Globus pallidus (tissue), 1 donor: ENCODE measurements at regions not wholly inside any gene's neighbourhood (a gene's known extent, or its start where the extent isn't known, plus 50 kb on each side); places are given as distances from the start of the nearest gene placed in this dataset.

Experiments used
- DNase-seq: peaks from one replicate; pipeline ENCODE4 v3.0.0-alpha.2; 2015; ENCODE audit warnings: low spot score

DNA sequence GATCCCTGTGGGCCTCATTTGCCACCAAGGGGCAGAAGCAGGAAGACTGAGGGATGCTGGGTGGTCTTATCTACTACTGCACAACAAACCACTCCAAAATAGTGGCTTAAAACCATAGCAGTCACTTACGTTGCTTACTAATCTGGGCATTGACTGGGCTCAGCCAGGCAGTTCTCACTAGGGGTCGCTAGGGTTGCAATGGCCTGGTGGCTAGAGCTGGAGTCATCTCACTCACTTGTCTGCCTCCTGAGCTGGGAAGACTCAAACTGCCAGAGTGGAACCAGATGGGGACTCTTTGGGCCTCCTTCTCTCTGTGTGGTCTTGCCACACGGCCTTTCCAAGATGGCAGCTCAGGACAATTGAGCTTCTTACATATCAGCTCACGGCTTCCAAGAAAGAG is 216.3 kb upstream of the BCOR start:
- DNase-seq = peak; percentile 41

GRCh38 chrX:40313269-40313668 is 215.5 kb upstream of the BCOR start:
- DNase-seq = no peak

DNA sequence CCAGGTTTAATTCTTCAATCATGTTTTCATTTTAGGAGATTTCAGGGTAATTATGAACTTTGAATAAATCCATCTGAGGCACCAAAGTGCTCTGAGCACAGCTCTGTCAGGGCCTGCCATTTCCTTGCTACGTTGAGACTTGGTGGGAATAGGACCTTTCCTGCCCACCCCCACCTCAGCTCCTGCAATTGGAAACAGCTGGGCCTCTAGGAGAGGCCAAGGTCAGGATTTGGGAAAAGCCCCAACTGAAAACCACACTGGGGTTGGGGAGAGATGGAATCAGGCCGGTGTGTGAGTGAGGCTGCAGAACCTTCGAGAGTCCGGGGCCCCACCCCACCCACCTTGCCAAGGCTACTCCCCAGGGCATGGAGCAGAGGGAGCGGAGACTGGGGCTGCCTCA is 212.7 kb upstream of the BCOR start:
- DNase-seq = no peak

GRCh38 chrX:40310016-40310415 is 212.3 kb upstream of the BCOR start:
- no peak for DNase-seq

DNA sequence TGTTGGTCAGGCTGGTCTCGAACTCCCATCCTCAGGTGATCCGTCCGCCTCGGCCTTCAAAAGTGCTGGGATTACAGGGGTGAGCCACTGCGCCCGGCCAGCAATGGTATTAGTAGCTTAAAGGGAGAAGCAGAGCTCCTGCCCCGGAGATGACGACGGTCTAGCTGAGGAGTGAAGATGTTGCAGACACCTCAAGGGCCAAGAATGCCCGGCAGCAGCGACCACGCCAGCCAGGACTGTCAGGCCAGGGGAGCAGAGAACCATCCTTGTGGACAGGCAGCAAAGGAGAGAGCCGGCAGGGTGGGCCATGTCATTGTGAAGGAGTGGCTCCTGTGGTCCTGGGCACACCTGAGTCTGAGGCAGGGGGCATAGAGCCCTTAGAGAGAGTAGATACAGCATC is 210.1 kb upstream of the BCOR start:
- no peak for DNase-seq

- no peak for DNase-seq
Measured at GRCh38 chrX:40304115-40304514, 206.4 kb upstream of the BCOR start.

DNA sequence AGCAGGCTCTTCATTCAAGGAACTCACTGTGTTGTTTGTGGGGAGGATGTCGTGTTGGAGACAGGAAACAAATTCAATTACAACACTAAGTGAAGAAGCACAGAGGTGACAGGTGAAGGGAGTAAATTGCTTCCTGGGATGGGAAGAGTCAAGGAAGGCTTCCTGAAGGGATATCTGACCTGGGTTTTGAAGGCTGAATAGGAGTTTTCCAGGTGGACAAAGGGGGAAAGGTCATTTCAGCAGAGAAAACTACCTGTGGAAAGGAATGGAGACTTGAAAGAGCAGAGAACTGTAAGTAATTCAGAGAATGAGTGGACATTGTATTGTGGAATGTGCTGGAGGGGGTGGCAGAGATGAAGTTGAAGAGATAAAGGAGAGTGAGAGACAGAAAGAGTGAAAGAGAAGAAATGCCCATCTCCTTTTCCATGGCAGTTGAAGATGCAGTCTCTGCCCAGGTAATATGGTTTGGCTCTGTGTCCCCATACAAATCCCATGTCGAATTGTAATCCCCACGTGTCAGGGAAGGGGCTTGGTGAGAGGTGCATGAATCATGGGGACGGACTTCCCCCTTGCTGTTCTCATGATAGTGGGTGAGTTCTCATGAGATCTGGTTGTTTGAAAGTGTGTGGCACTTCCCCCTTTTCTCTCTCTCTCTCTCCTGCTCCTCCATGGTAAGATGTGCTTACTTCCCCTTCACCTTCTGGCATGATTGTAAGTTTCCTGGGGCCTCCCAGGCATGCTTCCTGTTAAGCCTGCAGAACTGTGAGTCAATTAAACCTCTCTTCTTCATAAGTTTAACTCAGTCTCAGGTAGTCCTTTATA is 205.7 kb upstream of the BCOR start:
- no peak for DNase-seq

- DNase-seq = no peak
Measured at GRCh38 chrX:40300286-40300890, 202.6 kb upstream of the BCOR start.

GRCh38 chrX:40299641-40300046 is 201.9 kb upstream of the BCOR start:
- no peak for DNase-seq

DNA sequence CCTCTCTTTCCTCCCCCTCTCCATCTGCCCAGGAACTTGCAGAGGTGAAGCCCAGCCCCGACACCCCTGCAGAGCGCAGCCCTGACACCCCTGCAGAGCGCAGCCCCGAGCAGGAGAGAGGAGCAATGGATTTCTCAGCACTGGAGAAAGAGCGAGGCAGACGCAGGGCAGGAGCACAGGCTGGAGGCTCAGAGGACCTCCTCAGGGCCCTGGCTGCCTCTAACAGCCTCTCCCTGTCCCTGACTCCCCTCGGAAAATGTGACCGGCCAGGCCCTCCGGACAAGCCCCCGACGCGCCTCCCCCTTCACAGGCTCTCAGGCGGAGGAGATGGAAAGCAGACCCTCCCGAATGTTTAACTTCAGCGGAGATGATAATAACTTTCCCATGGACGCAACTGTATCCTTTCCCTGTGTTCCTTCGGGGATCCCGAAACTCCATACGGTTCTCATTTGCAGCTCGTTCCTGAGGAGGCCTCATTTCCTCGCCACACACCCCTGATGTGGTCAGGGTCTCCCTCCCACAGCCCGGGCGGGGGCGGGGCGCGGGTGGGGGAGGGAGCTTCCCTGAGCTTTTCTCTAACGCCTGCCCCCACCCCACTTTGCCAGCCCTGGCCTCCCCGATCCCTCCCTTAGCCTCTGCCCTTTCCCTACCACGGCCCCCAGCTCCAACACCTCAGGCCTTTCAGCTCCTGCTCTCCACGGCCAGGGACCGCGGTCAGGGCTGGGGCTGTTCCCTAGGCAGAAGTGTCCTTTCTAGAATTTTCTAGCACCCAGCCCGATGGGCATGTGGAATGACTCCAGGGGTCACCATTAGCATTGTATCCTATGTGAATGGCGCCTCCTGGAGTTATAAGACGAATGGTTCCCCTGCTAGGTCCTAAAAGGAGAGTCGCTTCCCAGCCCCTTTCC is 201.1 kb upstream of the BCOR start:
- no peak for DNase-seq

- DNase-seq = no peak
Measured at GRCh38 chrX:40298069-40298468, 200.3 kb upstream of the BCOR start.

DNA sequence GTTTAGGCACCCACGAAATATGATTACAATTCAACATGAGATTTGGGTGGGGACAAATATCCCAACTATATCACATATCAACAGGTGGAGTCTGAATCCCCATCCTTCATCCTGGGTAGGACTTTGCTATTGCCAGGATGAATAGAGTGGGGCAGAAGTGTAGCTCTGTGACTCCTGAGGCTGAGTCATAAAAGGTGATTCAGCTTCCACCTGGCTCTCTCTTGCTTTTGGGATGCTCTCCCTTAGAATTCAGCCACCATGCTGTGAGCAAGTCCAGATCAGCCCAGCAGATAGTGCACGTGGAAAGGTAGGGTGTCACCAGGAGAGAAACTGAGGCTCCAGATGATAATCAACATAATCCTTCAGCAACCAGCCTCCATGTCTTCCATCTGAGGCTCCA is 193.8 kb upstream of the BCOR start:
- no peak for DNase-seq

GRCh38 chrX:40290517-40290916 is 192.8 kb upstream of the BCOR start:
- no peak for DNase-seq

GRCh38 chrX:40285876-40286275 is 188.1 kb upstream of the BCOR start:
- DNase-seq = no peak

GRCh38 chrX:40284852-40285251 is 187.1 kb upstream of the BCOR start:
- DNase-seq = no peak

- no peak for DNase-seq
Measured at GRCh38 chrX:40283981-40284380, 186.2 kb upstream of the BCOR start.

- DNase-seq = no peak
Measured at GRCh38 chrX:40282946-40283660, 185.3 kb upstream of the BCOR start.

DNA sequence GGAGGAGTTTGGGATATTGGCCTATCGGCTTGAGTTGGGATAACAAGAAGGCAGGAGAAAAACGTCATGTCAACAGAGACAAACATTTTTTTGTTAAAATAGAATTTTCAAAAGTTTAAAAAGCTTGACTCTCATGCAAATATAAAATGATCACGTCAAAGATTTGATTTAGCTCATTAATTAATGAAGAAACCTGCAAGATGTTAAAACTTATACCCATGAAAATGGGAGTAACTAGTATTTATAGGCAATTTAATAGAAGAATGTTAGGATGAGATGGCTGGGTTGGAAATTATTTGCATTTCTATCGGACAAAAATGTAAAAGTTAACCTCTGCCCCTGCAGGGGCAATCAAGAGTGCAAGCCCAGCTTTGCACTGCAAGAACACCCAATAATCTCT is 184.6 kb upstream of the BCOR start:
- no peak for DNase-seq

GRCh38 chrX:40281336-40282005 is 183.7 kb upstream of the BCOR start:
- DNase-seq = no peak

DNA sequence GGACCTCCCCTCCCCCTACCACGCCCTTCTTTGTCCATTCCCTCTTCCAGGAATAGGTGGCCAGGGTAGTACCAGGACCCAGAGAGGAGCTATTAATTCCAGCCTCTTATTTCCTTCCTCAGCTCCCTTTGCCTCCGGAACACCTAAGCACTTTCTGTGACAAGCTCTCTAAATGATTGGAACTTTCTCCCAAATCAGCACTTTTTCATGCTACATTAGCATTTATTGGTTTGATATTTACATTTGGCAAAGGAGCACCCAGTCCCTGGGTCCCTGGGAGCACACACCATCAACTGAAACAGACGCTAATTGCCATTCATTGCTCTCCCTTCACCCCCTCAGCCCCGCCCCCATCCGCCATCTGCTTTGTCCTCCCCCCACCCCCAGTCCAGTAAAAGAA is 182.0 kb upstream of the BCOR start:
- no peak for DNase-seq

GRCh38 chrX:40279091-40279430 is 181.3 kb upstream of the BCOR start:
- DNase-seq = no peak
